K562 (cell line): ENCODE measurements at regions not wholly inside any gene's neighbourhood (a gene's known extent, or its start where the extent isn't known, plus 50 kb on each side); places are given as distances from the start of the nearest gene placed in this dataset.

Experiments used
- ATAC-seq: fragments of 200-7000 bp; cut with Tn5 transposase; 3 replicates; pipeline ENCODE4 v1.9.1; 2020; ENCODE audit warnings: moderate library complexity
- BruUV-seq: library from RNA; stranded (reverse); fragments of 400-500 nt; replicated peaks from 2 replicates; lab custom pipeline; 2021; lab: Mats Ljungman, UMichigan
- CTCF ChIA-PET: fragments of 300-600 bp; formaldehyde crosslinking; extraction: SDS; loops from one replicate; lab custom pipeline; 2021; ENCODE audit warnings: low intra/inter-chr PET ratio; lab: Yijun Ruan, JAX
- POLR2A ChIA-PET: fragments of 300-600, 350-650 bp; sonication (Branson Sonifier 250); formaldehyde crosslinking; extraction: SDS; loops from one replicate; lab custom pipeline; 2021; ENCODE audit warnings: antibody characterized with exemption, inconsistent platforms; lab: Yijun Ruan, JAX
- DNase-seq, 4 experiments: peaks; one replicate each; pipeline versions ENCODE4 v3.0.0 to v3.0.0-alpha.2; 2011 to 2018; ENCODE audit warnings: low spot score in 3 of 4, mixed read lengths in 3 of 4; ENCODE audit errors: extremely low read depth in 1 of 4
- FAIRE-seq: peaks from 2 replicates; lab custom pipeline; 2011; peaks lifted over from hg19 to GRCh38; lab: Jason Lieb, UNC
- H2AFZ ChIP-seq: 2 replicates; pipeline ENCODE4 v1.6.0; 2011; ENCODE audit warnings: low read depth, low read length, control low read depth, inconsistent platforms
- H3K27ac ChIP-seq: fragments of 200-600 bp; 3 replicates; pipeline ENCODE4 v1.8.0; 2011; ENCODE audit warnings: low read depth, mild to moderate bottlenecking, control low read depth, inconsistent platforms, low read length, moderate library complexity, mixed read lengths; ENCODE audit errors: extremely low read depth
- H3K27me3 ChIP-seq, 2 experiments: fragments of 300-600 bp in 1 of 2; 2 replicates in 1 of 2; 3 replicates in 1 of 2; pipeline versions ENCODE4 v1.6.0 to v1.8.0; 2011; ENCODE audit warnings: inconsistent platforms in 2 of 2, low read length in 2 of 2, mild to moderate bottlenecking in 1 of 2, mixed read lengths in 1 of 2, moderate library complexity in 1 of 2; ENCODE audit not compliant: control insufficient read depth in 2 of 2, insufficient read depth in 2 of 2
- H3K36me3 ChIP-seq: fragments of 300-600 bp; 3 replicates; pipeline ENCODE4 v1.8.0; 2011; ENCODE audit warnings: mild to moderate bottlenecking, low read length, inconsistent platforms; ENCODE audit not compliant: control insufficient read depth, insufficient read depth
- H3K4me1 ChIP-seq, 2 experiments: fragments of 200-600 bp in 1 of 2; replicated peaks in 1 of 2; 2 replicates in 1 of 2; 3 replicates in 1 of 2; pipeline versions ENCODE4 v1.5.1 to v1.8.0; 2011; ENCODE audit warnings: inconsistent platforms in 2 of 2, low read length in 2 of 2, mild to moderate bottlenecking in 1 of 2, mixed read lengths in 1 of 2, moderate library complexity in 1 of 2; ENCODE audit not compliant: control insufficient read depth in 2 of 2, insufficient read depth in 2 of 2
- H3K4me2 ChIP-seq: 2 replicates; pipeline ENCODE4 v1.6.1; 2011; ENCODE audit warnings: low read length, control low read depth, inconsistent platforms, mixed read lengths; ENCODE audit not compliant: insufficient read depth
- H3K4me3 ChIP-seq: fragments of 200-600 bp; sonication (generic), shearing (Covaris generic); 2 replicates; pipeline ENCODE4 v1.5.1; 2016; ENCODE audit warnings: control low read depth, inconsistent platforms
- H3K79me2 ChIP-seq: fragments of 200-600 bp; 3 replicates; pipeline ENCODE4 v1.8.0; 2011; ENCODE audit warnings: low read length, inconsistent platforms; ENCODE audit not compliant: control insufficient read depth, insufficient read depth
- H3K9ac ChIP-seq, 2 experiments: 2 replicates each; pipeline versions ENCODE4 v1.6.0 to v1.6.1; 2011; ENCODE audit warnings: low read depth in 2 of 2, low read length in 2 of 2, control low read depth in 1 of 2, inconsistent platforms in 1 of 2, mild to moderate bottlenecking in 1 of 2, mixed read lengths in 1 of 2; ENCODE audit not compliant: insufficient read depth in 1 of 2
- H3K9me1 ChIP-seq: one replicate; pipeline ENCODE4 v1.6.0; 2011; ENCODE audit warnings: inconsistent platforms, mild to moderate bottlenecking, low read length, moderate library complexity; ENCODE audit not compliant: control insufficient read depth, insufficient read depth
- H3K9me3 ChIP-seq: replicated peaks from 2 replicates; pipeline ENCODE4 v1.5.1; 2011; ENCODE audit warnings: low read depth, low read length, inconsistent platforms; ENCODE audit not compliant: control insufficient read depth, insufficient read depth
- H4K20me1 ChIP-seq: replicated peaks from 2 replicates; pipeline ENCODE4 v1.6.1; 2011; ENCODE audit warnings: low read length, inconsistent platforms, mixed read lengths; ENCODE audit not compliant: control insufficient read depth, insufficient read depth
- CHCHD3 ChIP-seq: fragments of 250-450 bp; sonication (Bioruptor Pico); IDR thresholded peaks from 2 replicates; pipeline ENCODE4 v2.1.2; 2022; ENCODE audit warnings: mild to moderate bottlenecking
- FOXK2 ChIP-seq, 2 experiments: fragments of 450-650 bp; IDR thresholded peaks in 1 of 2; conservative IDR thresholded peaks in 1 of 2; 2 replicates each; pipeline ENCODE4 v1.6.1; 2016; ENCODE audit warnings: low read depth in 2 of 2, mild to moderate bottlenecking in 1 of 2
- HMG20A ChIP-seq: fragments of 450-650 bp; formaldehyde crosslinking; conservative IDR thresholded peaks from 2 replicates; pipeline ENCODE4 v1.4.0; 2020; ENCODE audit warnings: mild to moderate bottlenecking, mixed read lengths
- MBD2 ChIP-seq: sonication (generic); IDR thresholded peaks from 2 replicates; pipeline ENCODE4 v1.6.1; 2016; ENCODE audit warnings: low read depth, borderline replicate concordance
- PHB ChIP-seq: fragments of 250-450 bp; sonication (Bioruptor Pico); IDR thresholded peaks from 2 replicates; pipeline ENCODE4 v1.5.0; 2021
- PTBP1 ChIP-seq: fragments of 200-400 bp; formaldehyde crosslinking; IDR thresholded peaks from 2 replicates; pipeline ENCODE4 v1.6.1; 2017; ENCODE audit warnings: low read depth, low read length
- PTTG1 ChIP-seq: fragments of 450-650 bp; IDR thresholded peaks from 2 replicates; pipeline ENCODE4 v1.6.1; 2016; ENCODE audit warnings: low read depth, mild to moderate bottlenecking, missing genetic modification characterization, missing compliant biosample characterization
- RFX7 ChIP-seq: fragments of 250-450 bp; sonication (Bioruptor Pico); IDR thresholded peaks from 2 replicates; pipeline ENCODE4 v1.5.1; 2021; ENCODE audit warnings: mild to moderate bottlenecking
- SRSF7 ChIP-seq: fragments of 200-400 bp; formaldehyde crosslinking; optimal IDR thresholded peaks from 2 replicates; pipeline ENCODE3; 2017; ENCODE audit warnings: mild to moderate bottlenecking, low read depth, low read length
- YY1 ChIP-seq, 3 experiments: IDR thresholded peaks; 2 replicates each; pipeline ENCODE4 v1.6.1; 2011; ENCODE audit warnings: low read length in 2 of 3, mild to moderate bottlenecking in 2 of 3, moderate library complexity in 2 of 3, borderline replicate concordance in 1 of 3, control low read depth in 1 of 3, low read depth in 1 of 3; ENCODE audit not compliant: insufficient read depth in 3 of 3, insufficient replicate concordance in 2 of 3, control insufficient read depth in 1 of 3, insufficient read length in 1 of 3; ENCODE audit errors: extremely low read depth in 1 of 3
- ZBTB8A ChIP-seq: fragments of 450-650 bp; IDR thresholded peaks from 2 replicates; pipeline ENCODE4 v1.6.1; 2018; ENCODE audit warnings: mild to moderate bottlenecking, moderate library complexity; ENCODE audit not compliant: partially characterized antibody
- ZNF274 ChIP-seq: IDR thresholded peaks from 2 replicates; pipeline ENCODE4 v1.6.1; 2011; ENCODE audit warnings: low read depth, mild to moderate bottlenecking, low read length, moderate library complexity, borderline replicate concordance
- WGBS: fragments of 100-300 bp; shearing (Covaris generic); methylation state at CpG from one replicate; pipeline ENCODE4 v1.1.6; 2016; ENCODE audit warnings: low coverage, mixed read lengths; ENCODE audit not compliant: insufficient coverage; ENCODE audit errors: missing lambda C conversion rate; 5-methylcytosine and 5-hydroxymethylcytosine counted together
- in situ Hi-C: fragments of 300-500 bp; cut with MboI; formaldehyde crosslinking; loops from 4 replicates; pipeline ENCODE4 v1.15.0; 2018; ENCODE audit warnings: inconsistent platforms, mixed read lengths
- intact Hi-C: fragments of 100-400 bp; cut with micrococcal nuclease; formaldehyde crosslinking; loops from 2 replicates; pipeline ENCODE4 v1.14.2; 2022
- TF ChIP-seq, protein P1 (sequence below): fragments of 250-450 bp; sonication (Bioruptor Pico); IDR thresholded peaks from 2 replicates; pipeline ENCODE4 v1.4.0; 2020

GRCh38 chr18:37619964-37620363 is 54.4 kb upstream of the CELF4 start (continued):
- TF ChIP-seq, protein P1, sequence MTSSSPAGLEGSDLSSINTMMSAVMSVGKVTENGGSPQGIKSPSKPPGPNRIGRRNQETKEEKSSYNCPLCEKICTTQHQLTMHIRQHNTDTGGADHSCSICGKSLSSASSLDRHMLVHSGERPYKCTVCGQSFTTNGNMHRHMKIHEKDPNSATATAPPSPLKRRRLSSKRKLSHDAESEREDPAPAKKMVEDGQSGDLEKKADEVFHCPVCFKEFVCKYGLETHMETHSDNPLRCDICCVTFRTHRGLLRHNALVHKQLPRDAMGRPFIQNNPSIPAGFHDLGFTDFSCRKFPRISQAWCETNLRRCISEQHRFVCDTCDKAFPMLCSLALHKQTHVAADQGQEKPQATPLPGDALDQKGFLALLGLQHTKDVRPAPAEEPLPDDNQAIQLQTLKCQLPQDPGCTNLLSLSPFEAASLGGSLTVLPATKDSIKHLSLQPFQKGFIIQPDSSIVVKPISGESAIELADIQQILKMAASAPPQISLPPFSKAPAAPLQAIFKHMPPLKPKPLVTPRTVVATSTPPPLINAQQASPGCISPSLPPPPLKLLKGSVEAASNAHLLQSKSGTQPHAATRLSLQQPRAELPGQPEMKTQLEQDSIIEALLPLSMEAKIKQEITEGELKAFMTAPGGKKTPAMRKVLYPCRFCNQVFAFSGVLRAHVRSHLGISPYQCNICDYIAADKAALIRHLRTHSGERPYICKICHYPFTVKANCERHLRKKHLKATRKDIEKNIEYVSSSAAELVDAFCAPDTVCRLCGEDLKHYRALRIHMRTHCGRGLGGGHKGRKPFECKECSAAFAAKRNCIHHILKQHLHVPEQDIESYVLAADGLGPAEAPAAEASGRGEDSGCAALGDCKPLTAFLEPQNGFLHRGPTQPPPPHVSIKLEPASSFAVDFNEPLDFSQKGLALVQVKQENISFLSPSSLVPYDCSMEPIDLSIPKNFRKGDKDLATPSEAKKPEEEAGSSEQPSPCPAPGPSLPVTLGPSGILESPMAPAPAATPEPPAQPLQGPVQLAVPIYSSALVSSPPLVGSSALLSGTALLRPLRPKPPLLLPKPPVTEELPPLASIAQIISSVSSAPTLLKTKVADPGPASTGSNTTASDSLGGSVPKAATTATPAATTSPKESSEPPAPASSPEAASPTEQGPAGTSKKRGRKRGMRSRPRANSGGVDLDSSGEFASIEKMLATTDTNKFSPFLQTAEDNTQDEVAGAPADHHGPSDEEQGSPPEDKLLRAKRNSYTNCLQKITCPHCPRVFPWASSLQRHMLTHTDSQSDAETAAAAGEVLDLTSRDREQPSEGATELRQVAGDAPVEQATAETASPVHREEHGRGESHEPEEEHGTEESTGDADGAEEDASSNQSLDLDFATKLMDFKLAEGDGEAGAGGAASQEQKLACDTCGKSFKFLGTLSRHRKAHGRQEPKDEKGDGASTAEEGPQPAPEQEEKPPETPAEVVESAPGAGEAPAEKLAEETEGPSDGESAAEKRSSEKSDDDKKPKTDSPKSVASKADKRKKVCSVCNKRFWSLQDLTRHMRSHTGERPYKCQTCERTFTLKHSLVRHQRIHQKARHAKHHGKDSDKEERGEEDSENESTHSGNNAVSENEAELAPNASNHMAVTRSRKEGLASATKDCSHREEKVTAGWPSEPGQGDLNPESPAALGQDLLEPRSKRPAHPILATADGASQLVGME (CRISPR knock-in tag) = no peak

GRCh38 chr18:37617623-37618022 is 52.0 kb upstream of the CELF4 start:
- Histone ChIP-seq H3K27ac (no peak overlapping the region), H3K36me3 (no peaks in the 10 kb centered on the region), H3K79me2 (no peaks in the 10 kb centered on the region), H2AFZ (no peak overlapping the region), H3K9ac (no peak overlapping the region), H3K4me1 (no peaks in the 10 kb centered on the region), H3K4me2 (no peak overlapping the region), H3K9me1 (no peaks in the 10 kb centered on the region), H3K4me3 (no peak overlapping the region), H3K27me3 (no peaks in the 10 kb centered on the region), H4K20me1 (no peaks in the 10 kb centered on the region), H3K9me3 (no peaks in the 10 kb centered on the region)
- TF ChIP-seq SRSF7 (no peak), YY1 (IDR thresholded peaks at IDR 0.05; ENCODE audit: borderline replicate concordance in 1 of 3, control insufficient read depth in 1 of 3, extremely low read depth in 1 of 3, insufficient read depth in 3 of 3, insufficient read length in 1 of 3, insufficient replicate concordance in 2 of 3, low read depth in 1 of 3, low read length in 2 of 3) (no peak), PHB (CRISPR knock-in tag) (no peak), MBD2 (no peak), FOXK2 (conservative IDR thresholded peaks at IDR 0.05 in 1 of 2, IDR thresholded peaks at IDR 0.05 in 1 of 2; ENCODE audit: low read depth in 2 of 2) (no peak), ZBTB8A (no peak), ZNF274 (no peak), HMG20A (CRISPR knock-in tag) (no peak), PTBP1 (no peak), PTTG1 (tag) (no peak), RFX7 (no peak), CHCHD3 (CRISPR knock-in tag) (no peak)
- BruUV-seq = no TSS peak
- DNase-seq (no peak), FAIRE-seq (no peak), ATAC-seq (no peak)
- intact Hi-C loops (no loop called here), in situ Hi-C loops (no loop called here)
- ChIA-PET CTCF (no interaction called here), POLR2A (no interaction called here)
- WGBS = 8% methylated on average over 2 of the region's 2 CpGs
